WERI-Rb-1 (cell line): ENCODE measurements at regions not wholly inside any gene's neighbourhood (a gene's known extent, or its start where the extent isn't known, plus 50 kb on each side); places are given as distances from the start of the nearest gene placed in this dataset.

Experiments
- DNase-seq: peaks from one replicate; pipeline ENCODE4 v3.0.0-alpha.2; 2020
- H3K27ac ChIP-seq: fragments of 250-450 bp; sonication (Bioruptor Pico); 2 replicates; pipeline ENCODE4 v1.5.1; 2020; ENCODE audit warnings: mild to moderate bottlenecking, moderate library complexity
- H3K27me3 ChIP-seq: fragments of 250-450 bp; sonication (Bioruptor Pico); 2 replicates; pipeline ENCODE4 v1.5.1; 2021; ENCODE audit warnings: mild to moderate bottlenecking, low read depth, moderate library complexity; ENCODE audit not compliant: insufficient read depth, severe bottlenecking
- H3K36me3 ChIP-seq: fragments of 250-450 bp; sonication (Bioruptor Pico); 2 replicates; pipeline ENCODE4 v1.5.1; 2020; ENCODE audit warnings: mild to moderate bottlenecking, moderate library complexity
- H3K4me3 ChIP-seq: 2 replicates; pipeline ENCODE4 v1.5.1; 2011; ENCODE audit warnings: low read depth, mild to moderate bottlenecking, control low read depth, low read length
- H3K9me3 ChIP-seq: fragments of 250-450 bp; sonication (Bioruptor Pico); 2 replicates; pipeline ENCODE4 v1.5.1; 2021; ENCODE audit warnings: mild to moderate bottlenecking, moderate library complexity; ENCODE audit not compliant: severe bottlenecking
- TF ChIP-seq, protein P1 (sequence below): IDR thresholded peaks from 2 replicates; pipeline ENCODE4 v1.5.1; 2011; ENCODE audit warnings: low read depth, mild to moderate bottlenecking, control low read depth, inconsistent platforms, low read length

DNA sequence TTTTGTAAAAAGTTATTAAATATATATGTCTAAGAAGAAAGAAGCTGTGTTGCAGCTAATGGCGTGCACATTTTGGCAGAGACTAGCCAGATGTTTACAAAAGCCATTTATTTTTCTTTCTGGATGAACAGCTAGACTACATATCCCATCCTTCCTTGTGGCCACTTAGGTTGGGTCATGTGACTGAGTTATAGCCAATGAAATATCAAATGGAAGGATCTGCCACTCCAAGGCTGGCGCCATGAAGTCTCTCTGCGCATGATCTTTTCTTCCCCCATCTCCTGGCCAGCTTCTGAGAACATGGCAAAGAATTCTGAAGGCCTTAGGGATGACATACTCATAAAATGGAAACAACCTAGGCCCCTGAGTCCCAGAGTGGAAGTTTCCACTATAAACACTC lies 244.2 kb upstream of the DAB2 start:
- TF ChIP-seq, protein P1, sequence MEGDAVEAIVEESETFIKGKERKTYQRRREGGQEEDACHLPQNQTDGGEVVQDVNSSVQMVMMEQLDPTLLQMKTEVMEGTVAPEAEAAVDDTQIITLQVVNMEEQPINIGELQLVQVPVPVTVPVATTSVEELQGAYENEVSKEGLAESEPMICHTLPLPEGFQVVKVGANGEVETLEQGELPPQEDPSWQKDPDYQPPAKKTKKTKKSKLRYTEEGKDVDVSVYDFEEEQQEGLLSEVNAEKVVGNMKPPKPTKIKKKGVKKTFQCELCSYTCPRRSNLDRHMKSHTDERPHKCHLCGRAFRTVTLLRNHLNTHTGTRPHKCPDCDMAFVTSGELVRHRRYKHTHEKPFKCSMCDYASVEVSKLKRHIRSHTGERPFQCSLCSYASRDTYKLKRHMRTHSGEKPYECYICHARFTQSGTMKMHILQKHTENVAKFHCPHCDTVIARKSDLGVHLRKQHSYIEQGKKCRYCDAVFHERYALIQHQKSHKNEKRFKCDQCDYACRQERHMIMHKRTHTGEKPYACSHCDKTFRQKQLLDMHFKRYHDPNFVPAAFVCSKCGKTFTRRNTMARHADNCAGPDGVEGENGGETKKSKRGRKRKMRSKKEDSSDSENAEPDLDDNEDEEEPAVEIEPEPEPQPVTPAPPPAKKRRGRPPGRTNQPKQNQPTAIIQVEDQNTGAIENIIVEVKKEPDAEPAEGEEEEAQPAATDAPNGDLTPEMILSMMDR = no peak
- DNase-seq = no peak
- H3K9me3 ChIP-seq = no peaks in the 10 kb centered on the region
- H3K36me3 ChIP-seq = no peaks in the 10 kb centered on the region
- H3K4me3 ChIP-seq = no peak overlapping the region
- H3K27ac ChIP-seq = no peak overlapping the region
- H3K27me3 ChIP-seq = no peaks in the 10 kb centered on the region

DNA sequence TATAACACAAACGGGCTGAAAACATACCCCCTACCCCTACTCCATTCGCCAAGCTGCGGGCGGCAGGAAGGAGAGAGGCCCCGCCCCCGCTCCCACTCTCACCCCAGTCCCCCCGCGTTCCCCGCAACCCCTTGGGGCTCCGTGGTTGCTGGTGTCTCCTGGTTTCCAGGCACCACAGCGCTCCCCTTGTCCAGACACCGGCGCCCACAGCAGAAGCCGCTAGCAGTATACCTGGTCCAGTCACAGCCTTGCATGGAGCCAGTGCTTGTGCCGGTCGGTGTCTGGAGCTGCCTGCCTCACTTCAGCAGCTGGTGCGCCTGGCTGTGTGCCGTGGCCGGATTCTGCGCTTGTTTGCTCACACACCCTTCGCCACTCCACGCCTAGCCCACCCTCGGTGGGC lies 240.5 kb upstream of the DAB2 start:
- H3K36me3 ChIP-seq = no peaks in the 10 kb centered on the region
- H3K27me3 ChIP-seq = no peaks in the 10 kb centered on the region
- no peak overlapping the region for H3K27ac ChIP-seq
- no peaks in the 10 kb centered on the region for H3K9me3 ChIP-seq
- no peak for DNase-seq
- H3K4me3 ChIP-seq = no peak overlapping the region
- TF ChIP-seq, protein P1 = no peak

DNA sequence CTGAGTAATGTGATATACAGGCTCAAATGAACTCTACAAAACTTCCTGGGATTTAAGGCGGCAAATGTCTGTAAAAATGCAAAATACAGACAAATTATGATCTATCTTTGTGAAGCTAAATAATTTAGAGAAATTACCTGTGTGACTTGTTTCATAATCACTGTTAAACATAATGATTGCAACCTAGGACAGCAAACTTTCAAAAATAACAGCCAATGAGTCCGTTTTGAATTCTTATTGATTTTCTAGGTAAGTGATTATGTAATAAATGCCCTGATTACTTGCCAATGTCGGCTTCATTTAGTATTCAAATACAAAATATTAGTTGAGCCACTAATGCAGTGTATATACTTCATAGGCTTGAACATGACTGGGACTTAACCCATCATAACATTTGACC lies 238.2 kb upstream of the DAB2 start:
- TF ChIP-seq, protein P1 = no peak
- DNase-seq = no peak
- H3K4me3 ChIP-seq = no peak overlapping the region
- no peaks in the 10 kb centered on the region for H3K9me3 ChIP-seq
- H3K27me3 ChIP-seq = no peaks in the 10 kb centered on the region
- no peak overlapping the region for H3K27ac ChIP-seq
- no peaks in the 10 kb centered on the region for H3K36me3 ChIP-seq

DNA sequence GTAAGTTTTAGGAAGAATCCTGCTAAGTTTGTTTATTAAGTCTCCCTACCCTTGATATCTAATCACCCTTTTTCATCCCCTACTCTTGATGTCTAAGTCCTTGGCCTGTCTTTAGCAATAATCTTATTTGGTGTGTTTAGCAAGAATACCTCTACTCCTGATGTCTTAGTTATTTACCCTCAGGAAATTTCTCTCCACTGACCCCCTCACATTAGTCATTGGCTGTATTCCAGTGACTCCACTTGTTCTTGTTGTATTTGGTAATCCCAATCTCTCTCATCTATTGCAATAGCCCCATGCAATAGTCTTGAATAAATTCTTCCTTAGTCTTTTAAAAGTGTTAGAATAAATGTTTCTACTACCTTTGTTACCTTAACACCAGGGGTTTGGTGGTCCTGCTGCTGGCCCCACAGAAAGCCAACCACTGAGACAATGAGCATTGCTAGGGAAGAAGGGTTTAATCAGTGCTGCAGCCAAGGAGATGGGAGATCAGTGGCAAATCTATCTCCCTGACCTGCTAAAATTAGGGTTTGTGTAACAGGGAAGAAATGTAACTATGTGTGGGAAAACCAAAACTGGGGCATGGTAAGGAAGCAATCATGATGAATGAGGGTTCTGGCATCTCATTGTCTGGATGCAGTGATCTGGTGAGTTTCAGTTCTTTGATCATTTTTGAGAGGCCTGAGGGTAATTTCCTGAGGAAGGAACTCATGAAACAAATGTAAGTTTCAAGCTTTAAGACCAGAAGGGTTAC lies 236.4 kb upstream of the DAB2 start:
- no peaks in the 10 kb centered on the region for H3K27me3 ChIP-seq
- H3K4me3 ChIP-seq = no peak overlapping the region
- H3K27ac ChIP-seq = no peak overlapping the region
- TF ChIP-seq, protein P1 = no peak
- H3K36me3 ChIP-seq = no peaks in the 10 kb centered on the region
- no peak for DNase-seq
- no peaks in the 10 kb centered on the region for H3K9me3 ChIP-seq

DNA sequence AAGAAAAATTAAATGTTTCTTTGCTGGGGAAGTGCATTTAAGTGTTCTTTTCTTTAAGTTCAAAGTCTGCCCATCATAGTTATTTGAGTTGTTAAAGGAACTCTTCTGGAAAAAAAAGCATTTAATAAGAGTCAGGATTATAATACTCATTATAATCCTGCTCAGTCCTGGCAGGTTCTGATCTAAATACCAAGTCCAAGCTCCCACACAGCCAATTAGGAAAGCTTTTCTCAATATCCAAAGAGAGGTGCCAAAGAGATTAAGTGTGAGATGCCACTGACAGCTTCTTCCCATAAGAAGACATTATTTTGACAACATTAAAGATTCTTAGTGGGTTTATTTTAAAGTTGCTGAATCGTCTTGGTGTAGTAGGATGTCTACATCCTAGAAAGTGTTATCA lies 235.2 kb upstream of the DAB2 start:
- Histone ChIP-seq H3K27ac (no peak overlapping the region), H3K4me3 (no peak overlapping the region), H3K36me3 (no peaks in the 10 kb centered on the region), H3K9me3 (no peaks in the 10 kb centered on the region), H3K27me3 (no peaks in the 10 kb centered on the region)
- DNase-seq = no peak
- TF ChIP-seq, protein P1 = no peak

DNA sequence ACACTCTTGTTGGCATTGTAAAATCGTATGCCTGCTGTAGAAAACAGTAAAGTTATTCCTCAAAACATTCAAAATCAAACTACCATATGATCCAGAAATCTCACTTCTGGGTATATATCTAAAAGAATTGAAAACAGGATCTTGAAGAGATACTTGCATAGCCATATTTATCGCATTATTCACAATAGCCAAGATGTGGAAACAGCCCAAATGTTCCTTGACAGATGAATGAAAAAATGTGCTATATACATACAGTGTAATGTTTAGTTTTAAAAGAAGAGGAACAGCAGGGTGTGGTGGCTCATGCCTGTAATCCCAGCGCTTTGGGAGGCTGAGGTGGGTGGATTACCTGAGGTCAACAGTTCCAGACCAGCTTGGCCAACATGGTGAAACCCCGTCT lies 234.1 kb upstream of the DAB2 start:
- H3K27ac ChIP-seq = no peak overlapping the region

More for the DNA sequence above, 234.1 kb upstream of the DAB2 start:
- no peaks in the 10 kb centered on the region for H3K27me3 ChIP-seq
- DNase-seq = no peak
- H3K9me3 ChIP-seq = no peaks in the 10 kb centered on the region
- H3K36me3 ChIP-seq = no peaks in the 10 kb centered on the region
- no peak overlapping the region for H3K4me3 ChIP-seq
- TF ChIP-seq, protein P1 = no peak
